Activated B cell treated with CpG ODN at 0.5 μM for 24 hours (primary cell): ENCODE measurements at regions not wholly inside any gene's neighbourhood (a gene's known extent, or its start where the extent isn't known, plus 50 kb on each side); places are given as distances from the start of the nearest gene placed in this dataset.

Experiments used
- ATAC-seq: fragments of 200-7000 bp; cut with Tn5 transposase; one replicate; pipeline ENCODE4 v1.10.0; 2021; ENCODE audit warnings: low read depth, mild to moderate bottlenecking, moderate library complexity
- CTCF ChIA-PET: fragments of 350-600 bp; sonication (Branson Sonifier 250); formaldehyde crosslinking; loops from one replicate; lab custom pipeline; 2021; ENCODE audit warnings: antibody characterized with exemption; lab: Charles Lee
- POLR2A ChIA-PET: fragments of 350-600 bp; sonication (Branson Sonifier 250); formaldehyde crosslinking; loops from one replicate; lab custom pipeline; 2021; ENCODE audit warnings: antibody characterized with exemption; lab: Charles Lee
- DNase-seq: peaks from one replicate; pipeline ENCODE4 v3.0.0; 2022
- H3K27ac Mint-ChIP-seq: one replicate; pipeline ENCODE4 v1.8.0; 2020; ENCODE audit warnings: mixed read lengths
- H3K27me3 Mint-ChIP-seq: one replicate; pipeline ENCODE4 v1.8.0; 2021; ENCODE audit warnings: mixed read lengths
- H3K36me3 Mint-ChIP-seq: one replicate; pipeline ENCODE4 v1.8.0; 2021; ENCODE audit warnings: low read depth, mixed read lengths
- H3K4me1 Mint-ChIP-seq: one replicate; pipeline ENCODE4 v1.8.0; 2021; ENCODE audit warnings: mixed read lengths
- H3K4me3 Mint-ChIP-seq: one replicate; pipeline ENCODE4 v1.8.0; 2020; ENCODE audit warnings: mild to moderate bottlenecking, mixed read lengths
- H3K9me3 Mint-ChIP-seq: one replicate; pipeline ENCODE4 v1.8.0; 2020; ENCODE audit warnings: mixed read lengths
- CTCF ChIP-seq: fragments of 200-600 bp; IDR thresholded peaks from one replicate; pipeline ENCODE4 v1.8.0; 2022; ENCODE audit warnings: antibody characterized with exemption, mild to moderate bottlenecking
- intact Hi-C: fragments of 100-400 bp; cut with micrococcal nuclease; formaldehyde crosslinking; loops from one replicate; pipeline ENCODE4 v1.15.1; 2024

- Mint-ChIP-seq H3K4me3 (no peak overlapping the region), H3K27ac (no peak overlapping the region), H3K4me1 (no peaks in the 10 kb centered on the region), H3K9me3 (no peaks in the 10 kb centered on the region), H3K27me3 (peaks cover 18% of the 10 kb centered on the region), H3K36me3 (no peaks in the 10 kb centered on the region)
- ATAC-seq = no peak
- intact Hi-C loops = no loop called here
- no peak for TF ChIP-seq CTCF
- no peak for DNase-seq
- ChIA-PET POLR2A (interaction anchor here (0.6 kb wide), 1 partner anchor 119 kb away, joined by 3 read pairs; no protein-coding TSS in a partner anchor), CTCF (no interaction called here)
Measured at GRCh38 chr10:123427165-123427786, 238.9 kb upstream of the GPR26 start.

GRCh38 chr10:123428391-123428790 is 237.8 kb upstream of the GPR26 start:
- ATAC-seq (no peak), DNase-seq (no peak)
- intact Hi-C loops = no loop called here
- H3K27me3 Mint-ChIP-seq = peaks cover 18% of the 10 kb centered on the region
- no peak overlapping the region for H3K4me3 Mint-ChIP-seq
- no peaks in the 10 kb centered on the region for H3K36me3 Mint-ChIP-seq
- no peak overlapping the region for H3K27ac Mint-ChIP-seq
- ChIA-PET CTCF (no interaction called here), POLR2A (no interaction called here)
- no peaks in the 10 kb centered on the region for H3K4me1 Mint-ChIP-seq
- TF ChIP-seq CTCF = no peak
- no peaks in the 10 kb centered on the region for H3K9me3 Mint-ChIP-seq

DNA sequence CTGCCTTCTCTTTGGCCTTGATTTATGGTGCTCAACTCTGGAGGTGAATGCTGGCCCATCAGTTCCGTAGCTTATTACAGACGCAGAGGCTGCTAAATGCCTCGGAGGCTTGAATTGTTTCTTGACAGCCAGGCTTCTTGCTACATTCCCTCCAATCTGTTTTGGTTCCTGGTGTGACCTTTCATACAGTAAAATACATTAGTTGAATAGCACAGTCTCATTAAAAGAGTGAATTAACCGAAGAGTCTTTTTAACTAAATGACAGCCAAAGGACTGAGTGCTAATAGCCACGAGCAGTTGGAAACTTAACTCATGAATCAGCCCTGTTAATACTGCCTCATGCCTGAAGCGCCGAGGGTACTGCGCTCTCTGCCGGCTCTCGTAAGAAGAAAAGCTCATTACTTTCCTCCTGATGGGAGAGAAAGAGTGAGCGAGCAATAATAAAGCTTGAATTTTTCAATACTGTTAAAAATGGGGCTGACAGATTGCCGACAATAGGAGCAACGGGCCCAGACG is 236.4 kb upstream of the GPR26 start:
- Mint-ChIP-seq H3K27me3 (peaks cover 18% of the 10 kb centered on the region), H3K4me3 (no peak overlapping the region), H3K36me3 (no peaks in the 10 kb centered on the region), H3K4me1 (no peaks in the 10 kb centered on the region), H3K27ac (no peak overlapping the region), H3K9me3 (no peaks in the 10 kb centered on the region)
- POLR2A ChIA-PET = no interaction called here
- ATAC-seq (no peak), DNase-seq (no peak)
- no peak for TF ChIP-seq CTCF
- CTCF ChIA-PET = no interaction called here
- intact Hi-C loops = no loop called here

GRCh38 chr10:123433539-123433938 is 232.6 kb upstream of the GPR26 start:
- DNase-seq (no peak), ATAC-seq (no peak)
- Mint-ChIP-seq H3K36me3 (no peaks in the 10 kb centered on the region), H3K4me1 (no peaks in the 10 kb centered on the region), H3K27me3 (peaks cover 12% of the 10 kb centered on the region), H3K27ac (no peak overlapping the region), H3K4me3 (no peak overlapping the region), H3K9me3 (no peaks in the 10 kb centered on the region)
- intact Hi-C loops = no loop called here
- ChIA-PET POLR2A (no interaction called here), CTCF (no interaction called here)
- no peak for TF ChIP-seq CTCF

GRCh38 chr10:123434435-123435039 is 231.6 kb upstream of the GPR26 start:
- intact Hi-C loops = no loop called here
- DNase-seq (no peak), ATAC-seq (no peak)
- CTCF ChIA-PET = no interaction called here
- H3K27me3 Mint-ChIP-seq = peaks cover 10% of the 10 kb centered on the region
- TF ChIP-seq CTCF = no peak
- H3K4me3 Mint-ChIP-seq = no peak overlapping the region
- H3K27ac Mint-ChIP-seq = no peak overlapping the region
- POLR2A ChIA-PET = no interaction called here
- H3K36me3 Mint-ChIP-seq = no peaks in the 10 kb centered on the region
- no peaks in the 10 kb centered on the region for H3K4me1 Mint-ChIP-seq
- H3K9me3 Mint-ChIP-seq = no peaks in the 10 kb centered on the region
